HCT116 (cell line): ENCODE measurements at regions not wholly inside any gene's neighbourhood (a gene's known extent, or its start where the extent isn't known, plus 50 kb on each side); places are given as distances from the start of the nearest gene placed in this dataset.
A peak's percentile ranks its signal among the peaks of the same experiment; 100 is the strongest.

Source experiments
- ATAC-seq: fragments of 200-7000 bp; cut with Tn5 transposase; 2 replicates; pipeline ENCODE4 v1.9.1; 2020; ENCODE audit warnings: mild to moderate bottlenecking, moderate library complexity
- BruUV-seq: library from RNA; stranded (reverse); fragments of 400-500 nt; replicated peaks from 2 replicates; lab custom pipeline; 2021; lab: Mats Ljungman, UMichigan
- CTCF ChIA-PET: fragments of 300-600 bp; sonication (Branson Sonifier 250); formaldehyde crosslinking; loops from one replicate; lab custom pipeline; 2021; ENCODE audit warnings: antibody characterized with exemption; lab: Charles Lee
- POLR2A ChIA-PET: fragments of 300-600, 350-600 bp; sonication (Branson Sonifier 250); formaldehyde crosslinking; loops from one replicate; lab custom pipeline; 2021; ENCODE audit warnings: antibody characterized with exemption; lab: Charles Lee
- RAD21 ChIA-PET, 2 experiments: fragments of 300-600 bp; sonication (Branson Sonifier 250); formaldehyde crosslinking; loops; one replicate each; lab custom pipeline; 2023; ENCODE audit warnings: low total read pairs in 2 of 2; ENCODE audit not compliant: uncharacterized antibody in 2 of 2, unreplicated experiment in 2 of 2, low non-redundant PET in 1 of 2; lab: Charles Lee
- DNase-seq: peaks from one replicate; pipeline ENCODE4 v3.0.0-alpha.2; 2010; ENCODE audit warnings: low read depth, low spot score
- H2AFZ ChIP-seq: fragments of 200-600 bp; shearing (Covaris generic), sonication (generic); 2 replicates; pipeline ENCODE4 v1.6.1; 2017; ENCODE audit warnings: low read depth, mixed run types, mixed read lengths, antibody characterized with exemption, low read length; ENCODE audit not compliant: poor library complexity, severe bottlenecking
- H3K27ac ChIP-seq: 2 replicates; pipeline ENCODE4 v1.5.1; 2012; ENCODE audit warnings: low read depth, low read length
- H3K27me3 ChIP-seq: fragments of 200-600 bp; sonication (generic); 2 replicates; pipeline ENCODE4 v1.6.1; 2016; ENCODE audit warnings: mixed run types, low read length, mixed read lengths; ENCODE audit not compliant: insufficient read depth
- H3K36me3 ChIP-seq, 2 experiments: fragments of 200-500 bp in 1 of 2; fragments of 200-600 bp in 1 of 2; sonication (Bioruptor generic) in 1 of 2; sonication (generic) in 1 of 2; 2 replicates each; pipeline versions ENCODE4 v1.5.1 to v1.6.1; 2014 to 2016; ENCODE audit warnings: low read length in 2 of 2, inconsistent platforms in 1 of 2, mixed read lengths in 1 of 2, mixed run types in 1 of 2; ENCODE audit not compliant: insufficient read depth in 2 of 2, control insufficient read depth in 1 of 2
- H3K4me1 ChIP-seq, 2 experiments: fragments of 200-600 bp in 1 of 2; sonication (generic) in 1 of 2; 2 replicates each; pipeline versions ENCODE4 v1.5.1 to v1.6.1; 2012 to 2017; ENCODE audit warnings: low read length in 2 of 2, inconsistent platforms in 1 of 2, mild to moderate bottlenecking in 1 of 2, mixed read lengths in 1 of 2, mixed run types in 1 of 2, moderate library complexity in 1 of 2; ENCODE audit not compliant: insufficient read depth in 2 of 2, control insufficient read depth in 1 of 2
- H3K4me2 ChIP-seq: fragments of 200-600 bp; sonication (generic); 2 replicates; pipeline ENCODE4 v1.6.1; 2017; ENCODE audit warnings: mixed run types, low read length, mixed read lengths
- H3K4me3 ChIP-seq, 2 experiments: fragments of 200-600 bp in 1 of 2; sonication (generic) in 1 of 2; replicated peaks in 1 of 2; 2 replicates each; pipeline ENCODE4 v1.5.1; 2011 to 2016; ENCODE audit warnings: low read length in 2 of 2, control low read depth in 1 of 2, low read depth in 1 of 2, mild to moderate bottlenecking in 1 of 2, mixed read lengths in 1 of 2, mixed run types in 1 of 2
- H3K79me2 ChIP-seq: fragments of 200-600 bp; sonication (generic); 2 replicates; pipeline ENCODE4 v1.6.1; 2017; ENCODE audit warnings: mild to moderate bottlenecking, mixed run types, low read length, moderate library complexity, mixed read lengths; ENCODE audit not compliant: insufficient read depth
- H3K9ac ChIP-seq: fragments of 200-600 bp; sonication (generic); 2 replicates; pipeline ENCODE4 v1.6.1; 2016; ENCODE audit warnings: low read length, mixed read lengths
- H3K9me2 ChIP-seq: fragments of 200-600 bp; sonication (generic), shearing (Covaris generic); 2 replicates; pipeline ENCODE4 v1.6.1; 2017; ENCODE audit warnings: mixed run types, mild to moderate bottlenecking, moderate library complexity; ENCODE audit not compliant: insufficient read depth
- H3K9me3 ChIP-seq, 2 experiments: fragments of 200-500 bp in 1 of 2; fragments of 200-600 bp in 1 of 2; sonication (Bioruptor generic) in 1 of 2; sonication (generic) in 1 of 2; 2 replicates each; pipeline ENCODE4 v1.6.1; 2014 to 2017; ENCODE audit warnings: low read length in 2 of 2, mixed read lengths in 2 of 2, inconsistent platforms in 1 of 2, low read depth in 1 of 2, mild to moderate bottlenecking in 1 of 2, mixed run types in 1 of 2, moderate library complexity in 1 of 2; ENCODE audit not compliant: control insufficient read depth in 1 of 2, insufficient read depth in 1 of 2
- H4K20me1 ChIP-seq: fragments of 200-600 bp; sonication (generic), shearing (Covaris generic); 2 replicates; pipeline ENCODE4 v1.6.1; 2017; ENCODE audit warnings: mixed run types, mild to moderate bottlenecking, moderate library complexity; ENCODE audit not compliant: insufficient read depth
- CBX3 ChIP-seq: IDR thresholded peaks from 2 replicates; pipeline ENCODE4 v1.6.1; 2012; ENCODE audit warnings: low read depth
- CEBPB ChIP-seq: IDR thresholded peaks from 2 replicates; pipeline ENCODE4 v1.6.1; 2012; ENCODE audit warnings: low read depth
- EGR1 ChIP-seq: IDR thresholded peaks from 2 replicates; pipeline ENCODE4 v1.6.1; 2012; ENCODE audit warnings: low read depth
- ELF1 ChIP-seq: IDR thresholded peaks from 2 replicates; pipeline ENCODE4 v1.6.1; 2012; ENCODE audit warnings: low read depth, borderline replicate concordance
- EZH2 ChIP-seq: fragments of 200-600 bp; sonication (generic); IDR thresholded peaks from 2 replicates; pipeline ENCODE4 v1.6.1; 2017; ENCODE audit warnings: antibody characterized with exemption, mixed run types
- EZH2phosphoT487 ChIP-seq: fragments of 200-600 bp; IDR thresholded peaks from 2 replicates; pipeline ENCODE4 v1.6.1; 2018; ENCODE audit warnings: antibody characterized with exemption, borderline replicate concordance
- FOSL1 ChIP-seq: IDR thresholded peaks from 2 replicates; pipeline ENCODE4 v1.6.1; 2012; ENCODE audit warnings: low read depth
- JUND ChIP-seq: IDR thresholded peaks from 2 replicates; pipeline ENCODE4 v1.6.1; 2012
- POLR2A ChIP-seq: IDR thresholded peaks from 2 replicates; pipeline ENCODE4 v1.7.0; 2011; ENCODE audit warnings: borderline replicate concordance; ENCODE audit not compliant: insufficient read depth, insufficient read length; ENCODE audit errors: extremely low read depth
- RAD21 ChIP-seq: IDR thresholded peaks from 2 replicates; pipeline ENCODE4 v1.6.1; 2012; ENCODE audit warnings: low read depth, mild to moderate bottlenecking
- SIN3A ChIP-seq: IDR thresholded peaks from 2 replicates; pipeline ENCODE4 v1.6.1; 2012; ENCODE audit warnings: low read depth
- SP1 ChIP-seq: IDR thresholded peaks from 2 replicates; pipeline ENCODE4 v1.6.1; 2012; ENCODE audit warnings: low read depth
- SRF ChIP-seq: IDR thresholded peaks from 2 replicates; pipeline ENCODE4 v1.6.1; 2012; ENCODE audit warnings: low read depth
- TCF7L2 ChIP-seq: IDR thresholded peaks from 2 replicates; pipeline ENCODE4 v1.7.0; 2011; ENCODE audit warnings: borderline replicate concordance, inconsistent platforms; ENCODE audit not compliant: insufficient read depth, insufficient read length; ENCODE audit errors: extremely low read depth
- ZFX ChIP-seq: fragments of 450-650 bp; IDR thresholded peaks from 2 replicates; pipeline ENCODE4 v1.6.1; 2017
- ZNF274 ChIP-seq: fragments of 200-500 bp; sonication (Bioruptor generic); IDR thresholded peaks from 2 replicates; pipeline ENCODE4 v1.6.1; 2014; ENCODE audit warnings: mild to moderate bottlenecking, low read depth, low read length, inconsistent platforms
- intact Hi-C: fragments of 100-400 bp; cut with micrococcal nuclease; formaldehyde crosslinking; loops from 2 replicates; pipeline ENCODE4 v1.10.0; 2022
- TF ChIP-seq, protein P1 (sequence below): IDR thresholded peaks from 2 replicates; pipeline ENCODE4 v1.6.1; 2012; ENCODE audit warnings: low read depth
- TF ChIP-seq, protein P2 (sequence below): IDR thresholded peaks from 2 replicates; pipeline ENCODE4 v1.6.1; 2012
- TF ChIP-seq, protein P3 (sequence below): IDR thresholded peaks from 2 replicates; pipeline ENCODE4 v1.6.1; 2011; ENCODE audit warnings: mild to moderate bottlenecking, low read length, moderate library complexity; ENCODE audit not compliant: insufficient replicate concordance; ENCODE audit errors: extremely low read depth
- TF ChIP-seq, protein P4 (sequence below): IDR thresholded peaks from 2 replicates; pipeline ENCODE4 v1.6.1; 2012

DNA sequence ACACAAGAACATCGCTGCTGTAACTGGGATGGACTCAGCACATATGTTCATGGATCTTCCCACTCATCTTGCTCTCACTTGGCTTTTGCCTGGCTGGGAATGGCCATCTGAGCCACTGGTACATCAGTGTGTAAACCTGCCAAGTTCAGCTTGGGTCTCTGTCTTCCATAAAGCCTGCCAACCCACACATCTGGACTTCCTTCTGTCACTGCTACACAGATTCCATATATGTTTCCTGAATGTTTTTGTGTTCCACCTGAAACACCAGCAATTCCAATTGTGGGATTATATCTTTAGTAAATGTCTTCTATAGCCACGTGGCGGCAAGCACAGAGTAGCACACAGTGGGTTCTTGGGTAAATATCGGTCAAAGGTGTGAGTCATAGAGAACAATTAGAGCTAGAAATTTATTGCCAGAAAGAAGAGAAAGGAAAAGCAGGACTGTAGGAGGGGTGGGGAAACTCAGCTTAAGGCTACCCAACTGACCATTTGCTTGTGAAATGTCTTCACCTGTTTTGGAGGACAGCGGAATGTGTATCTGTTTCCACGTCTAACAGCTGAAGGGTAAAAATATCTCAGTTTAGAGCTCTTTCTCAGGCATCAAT is 125.9 kb downstream of the MFAP3L start:
- intact Hi-C loops = no loop called here
- no peaks in the 10 kb centered on the region for H3K9me2 ChIP-seq
- CTCF ChIA-PET = interaction anchor here (1.1 kb wide), 1 partner anchor 90 kb away, joined by 4 read pairs; no protein-coding TSS in a partner anchor
- H3K4me2 ChIP-seq = peak overlapping the region; percentile 53
- no peaks in the 10 kb centered on the region for H4K20me1 ChIP-seq
- TF ChIP-seq ELF1 = no peak
- no peak for TF ChIP-seq CEBPB
- TF ChIP-seq, protein P1, sequence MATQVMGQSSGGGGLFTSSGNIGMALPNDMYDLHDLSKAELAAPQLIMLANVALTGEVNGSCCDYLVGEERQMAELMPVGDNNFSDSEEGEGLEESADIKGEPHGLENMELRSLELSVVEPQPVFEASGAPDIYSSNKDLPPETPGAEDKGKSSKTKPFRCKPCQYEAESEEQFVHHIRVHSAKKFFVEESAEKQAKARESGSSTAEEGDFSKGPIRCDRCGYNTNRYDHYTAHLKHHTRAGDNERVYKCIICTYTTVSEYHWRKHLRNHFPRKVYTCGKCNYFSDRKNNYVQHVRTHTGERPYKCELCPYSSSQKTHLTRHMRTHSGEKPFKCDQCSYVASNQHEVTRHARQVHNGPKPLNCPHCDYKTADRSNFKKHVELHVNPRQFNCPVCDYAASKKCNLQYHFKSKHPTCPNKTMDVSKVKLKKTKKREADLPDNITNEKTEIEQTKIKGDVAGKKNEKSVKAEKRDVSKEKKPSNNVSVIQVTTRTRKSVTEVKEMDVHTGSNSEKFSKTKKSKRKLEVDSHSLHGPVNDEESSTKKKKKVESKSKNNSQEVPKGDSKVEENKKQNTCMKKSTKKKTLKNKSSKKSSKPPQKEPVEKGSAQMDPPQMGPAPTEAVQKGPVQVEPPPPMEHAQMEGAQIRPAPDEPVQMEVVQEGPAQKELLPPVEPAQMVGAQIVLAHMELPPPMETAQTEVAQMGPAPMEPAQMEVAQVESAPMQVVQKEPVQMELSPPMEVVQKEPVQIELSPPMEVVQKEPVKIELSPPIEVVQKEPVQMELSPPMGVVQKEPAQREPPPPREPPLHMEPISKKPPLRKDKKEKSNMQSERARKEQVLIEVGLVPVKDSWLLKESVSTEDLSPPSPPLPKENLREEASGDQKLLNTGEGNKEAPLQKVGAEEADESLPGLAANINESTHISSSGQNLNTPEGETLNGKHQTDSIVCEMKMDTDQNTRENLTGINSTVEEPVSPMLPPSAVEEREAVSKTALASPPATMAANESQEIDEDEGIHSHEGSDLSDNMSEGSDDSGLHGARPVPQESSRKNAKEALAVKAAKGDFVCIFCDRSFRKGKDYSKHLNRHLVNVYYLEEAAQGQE = no peak
- TF ChIP-seq, protein P2, sequence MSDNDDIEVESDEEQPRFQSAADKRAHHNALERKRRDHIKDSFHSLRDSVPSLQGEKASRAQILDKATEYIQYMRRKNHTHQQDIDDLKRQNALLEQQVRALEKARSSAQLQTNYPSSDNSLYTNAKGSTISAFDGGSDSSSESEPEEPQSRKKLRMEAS = no peak
- no peak for TF ChIP-seq CBX3
- TF ChIP-seq FOSL1 = no peak; the same call in 1 of the 2 replicates
- TF ChIP-seq ZFX = no peak
- TF ChIP-seq SRF = no peak
- TF ChIP-seq, protein P3, sequence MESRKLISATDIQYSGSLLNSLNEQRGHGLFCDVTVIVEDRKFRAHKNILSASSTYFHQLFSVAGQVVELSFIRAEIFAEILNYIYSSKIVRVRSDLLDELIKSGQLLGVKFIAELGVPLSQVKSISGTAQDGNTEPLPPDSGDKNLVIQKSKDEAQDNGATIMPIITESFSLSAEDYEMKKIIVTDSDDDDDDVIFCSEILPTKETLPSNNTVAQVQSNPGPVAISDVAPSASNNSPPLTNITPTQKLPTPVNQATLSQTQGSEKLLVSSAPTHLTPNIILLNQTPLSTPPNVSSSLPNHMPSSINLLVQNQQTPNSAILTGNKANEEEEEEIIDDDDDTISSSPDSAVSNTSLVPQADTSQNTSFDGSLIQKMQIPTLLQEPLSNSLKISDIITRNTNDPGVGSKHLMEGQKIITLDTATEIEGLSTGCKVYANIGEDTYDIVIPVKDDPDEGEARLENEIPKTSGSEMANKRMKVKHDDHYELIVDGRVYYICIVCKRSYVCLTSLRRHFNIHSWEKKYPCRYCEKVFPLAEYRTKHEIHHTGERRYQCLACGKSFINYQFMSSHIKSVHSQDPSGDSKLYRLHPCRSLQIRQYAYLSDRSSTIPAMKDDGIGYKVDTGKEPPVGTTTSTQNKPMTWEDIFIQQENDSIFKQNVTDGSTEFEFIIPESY = no peak
- no peak for TF ChIP-seq EGR1
- TF ChIP-seq, protein P4, sequence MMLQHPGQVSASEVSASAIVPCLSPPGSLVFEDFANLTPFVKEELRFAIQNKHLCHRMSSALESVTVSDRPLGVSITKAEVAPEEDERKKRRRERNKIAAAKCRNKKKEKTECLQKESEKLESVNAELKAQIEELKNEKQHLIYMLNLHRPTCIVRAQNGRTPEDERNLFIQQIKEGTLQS = no peak
- no peak for TF ChIP-seq EZH2phosphoT487
- no peak for TF ChIP-seq TCF7L2
- no peak for TF ChIP-seq RAD21
- no peak for TF ChIP-seq ZNF274
- no peak; the same call in 1 of the 2 replicates for TF ChIP-seq SP1
- no peak for TF ChIP-seq JUND
- no peak for TF ChIP-seq SIN3A
- TF ChIP-seq EZH2 = no peak
- TF ChIP-seq POLR2A = no peak
- TF ChIP-seq, all 23 proteins: peak for 0
- DNase-seq = no peak
- H3K36me3 ChIP-seq = no peaks in the 10 kb centered on the region
- no peaks in the 10 kb centered on the region for H3K9me3 ChIP-seq
- H3K79me2 ChIP-seq = no peaks in the 10 kb centered on the region
- ATAC-seq = no peak; the same call in 1 of the 2 replicates
- H2AFZ ChIP-seq = peak overlapping the region; percentile 95
- ChIA-PET RAD21 (no interaction called here), POLR2A (no interaction called here)
- H3K27ac ChIP-seq = no peak overlapping the region; the same call in 1 of the 2 replicates
- H3K4me1 ChIP-seq = peaks cover 7 to 34% of the 10 kb centered on the region in 2 experiments; a peak in 3 of 4 replicates
- no peaks in the 10 kb centered on the region for H3K27me3 ChIP-seq
- H3K4me3 ChIP-seq = no peak overlapping the region
- H3K9ac ChIP-seq = no peak overlapping the region
- BruUV-seq = no TSS peak
